Tibial nerve (tissue), 4 donors: ENCODE measurements at regions not wholly inside any gene's neighbourhood (a gene's known extent, or its start where the extent isn't known, plus 50 kb on each side); places are given as distances from the start of the nearest gene placed in this dataset.

Experiments used
- DNase-seq, 2 donors: peaks; one replicate each; pipeline ENCODE4 v3.0.0-alpha.2; 2019; ENCODE audit warnings: low spot score in 2 of 2
- H3K27ac ChIP-seq, 4 donors: fragments of 200-600 bp; sonication (generic) in 3 of 4; one replicate each; pipeline ENCODE4 v1.5.1; 2017 to 2019; ENCODE audit warnings: mild to moderate bottlenecking in 1 of 4
- H3K27me3 ChIP-seq, 2 donors: fragments of 200-600 bp; sonication (generic) in 1 of 2; one replicate each; pipeline versions ENCODE4 v1.5.1 to v1.6.0; 2017 to 2019
- H3K36me3 ChIP-seq, 3 donors: fragments of 200-600 bp; sonication (generic); one replicate each; pipeline ENCODE4 v1.5.1; 2018 to 2019
- H3K4me1 ChIP-seq, 4 donors: fragments of 200-600 bp; sonication (generic) in 3 of 4; one replicate each; pipeline ENCODE4 v1.5.1; 2017 to 2019
- H3K4me3 ChIP-seq, 4 donors: fragments of 200-600 bp; sonication (generic) in 3 of 4; one replicate each; pipeline ENCODE4 v1.5.1; 2017 to 2019; ENCODE audit warnings: mild to moderate bottlenecking in 1 of 4, moderate library complexity in 1 of 4
- H3K9me3 ChIP-seq, 4 donors: fragments of 200-600 bp; sonication (generic) in 3 of 4; one replicate each; pipeline ENCODE4 v1.5.1; 2017 to 2019
- CTCF ChIP-seq, 5 experiments: fragments of 200-600 bp in 3 of 5; fragments of 450-650 bp in 2 of 5; sonication (generic) in 3 of 5; IDR thresholded peaks; one replicate each; pipeline ENCODE4 v1.5.1; 2016 to 2019; ENCODE audit warnings: antibody characterized with exemption in 5 of 5, mild to moderate bottlenecking in 3 of 5, moderate library complexity in 2 of 5
- EP300 ChIP-seq, 2 donors: sonication (generic); formaldehyde crosslinking; IDR thresholded peaks; one replicate each; pipeline ENCODE4 v1.6.1; 2017; ENCODE audit warnings: antibody characterized with exemption in 2 of 2, mild to moderate bottlenecking in 1 of 2
- POLR2A ChIP-seq, 2 donors: fragments of 450-650 bp; IDR thresholded peaks; one replicate each; pipeline ENCODE4 v1.6.1; 2017; ENCODE audit warnings: antibody characterized with exemption in 2 of 2, mild to moderate bottlenecking in 2 of 2, moderate library complexity in 2 of 2
- WGBS, 2 donors: methylation state at CpG; one replicate each; pipeline ENCODE4 v1.1.5; 2018; 5-methylcytosine and 5-hydroxymethylcytosine counted together

GRCh38 chr4:176967586-176967985 is 174.9 kb upstream of the VEGFC start:
- no peak for TF ChIP-seq EP300 (IDR thresholded peaks at IDR 0.05)
- TF ChIP-seq CTCF (IDR thresholded peaks at IDR 0.05) = no peak
- TF ChIP-seq POLR2A (IDR thresholded peaks at IDR 0.05) = no peak
- WGBS, 2 donors = 76 to 78% methylated on average over 3 of the region's 3 CpGs
- H3K27me3 ChIP-seq = no peaks in the 10 kb centered on the region
- no peaks in the 10 kb centered on the region for H3K9me3 ChIP-seq
- no peak overlapping the region for H3K4me3 ChIP-seq
- no peak overlapping the region for H3K27ac ChIP-seq
- DNase-seq = no peak
- no peaks in the 10 kb centered on the region for H3K36me3 ChIP-seq
- H3K4me1 ChIP-seq = no peaks in the 10 kb centered on the region

- H3K4me3 ChIP-seq = no peak overlapping the region
- TF ChIP-seq EP300 (IDR thresholded peaks at IDR 0.05) (no peak), POLR2A (IDR thresholded peaks at IDR 0.05) (no peak), CTCF (IDR thresholded peaks at IDR 0.05) (no peak)
- H3K4me1 ChIP-seq = no peaks in the 10 kb centered on the region
- no peaks in the 10 kb centered on the region for H3K27me3 ChIP-seq
- DNase-seq = no peak
- WGBS, 2 donors = 58 to 64% methylated on average over 1 of the region's 1 CpG
- no peaks in the 10 kb centered on the region for H3K36me3 ChIP-seq
- H3K9me3 ChIP-seq = no peaks in the 10 kb centered on the region
- no peak overlapping the region for H3K27ac ChIP-seq
These were observed 175.4 kb upstream of the VEGFC start for GRCh38 chr4:176968094-176968493.

- no peaks in the 10 kb centered on the region for H3K27me3 ChIP-seq
- 75 to 87% methylated on average over 2 of the region's 2 CpGs for WGBS, 2 donors
- no peaks in the 10 kb centered on the region for H3K36me3 ChIP-seq
- no peak for DNase-seq
- TF ChIP-seq POLR2A (IDR thresholded peaks at IDR 0.05) (no peak), CTCF (IDR thresholded peaks at IDR 0.05) (no peak), EP300 (IDR thresholded peaks at IDR 0.05) (no peak)
- H3K27ac ChIP-seq = no peak overlapping the region
- no peaks in the 10 kb centered on the region for H3K9me3 ChIP-seq
- no peaks in the 10 kb centered on the region for H3K4me1 ChIP-seq
- no peak overlapping the region for H3K4me3 ChIP-seq
These were observed 176.3 kb upstream of the VEGFC start for GRCh38 chr4:176969011-176969410.

GRCh38 chr4:176970853-176971252 is 178.1 kb upstream of the VEGFC start:
- 76 to 77% methylated on average over 4 of the region's 4 CpGs for WGBS, 2 donors
- H3K9me3 ChIP-seq = no peaks in the 10 kb centered on the region
- no peaks in the 10 kb centered on the region for H3K27me3 ChIP-seq
- no peak overlapping the region for H3K4me3 ChIP-seq
- TF ChIP-seq CTCF (IDR thresholded peaks at IDR 0.05) (no peak), EP300 (IDR thresholded peaks at IDR 0.05) (no peak), POLR2A (IDR thresholded peaks at IDR 0.05) (no peak)
- no peak for DNase-seq
- H3K36me3 ChIP-seq = no peaks in the 10 kb centered on the region
- no peak overlapping the region for H3K27ac ChIP-seq
- H3K4me1 ChIP-seq = no peaks in the 10 kb centered on the region

- H3K9me3 ChIP-seq = no peaks in the 10 kb centered on the region
- no peaks in the 10 kb centered on the region for H3K27me3 ChIP-seq
- H3K4me3 ChIP-seq = no peak overlapping the region
- no peak overlapping the region for H3K27ac ChIP-seq
- no peaks in the 10 kb centered on the region for H3K4me1 ChIP-seq
- no peak for TF ChIP-seq EP300 (IDR thresholded peaks at IDR 0.05)
- TF ChIP-seq POLR2A (IDR thresholded peaks at IDR 0.05) = no peak
- TF ChIP-seq CTCF (IDR thresholded peaks at IDR 0.05) = no peak
- WGBS, 2 donors = 76 to 84% methylated on average over 7 of the region's 7 CpGs
- H3K36me3 ChIP-seq = no peaks in the 10 kb centered on the region
- DNase-seq = no peak
These were observed 178.9 kb upstream of the VEGFC start for GRCh38 chr4:176971576-176972115.
